Common myeloid progenitor, CD34-positive (primary cell): ENCODE measurements at regions not wholly inside any gene's neighbourhood (a gene's known extent, or its start where the extent isn't known, plus 50 kb on each side); places are given as distances from the start of the nearest gene placed in this dataset.
"Not testable (repeated sequence)": the region's sequence is repeated elsewhere in the genome, so short reads cannot be mapped to it uniquely, and the experiment has no call there.

Experiments used
- CTCF ChIA-PET: fragments of 350-600 bp; sonication (Branson Sonifier 250); formaldehyde crosslinking; loops from one replicate; lab custom pipeline; 2021; ENCODE audit warnings: antibody characterized with exemption; lab: Charles Lee
- POLR2A ChIA-PET: fragments of 350-600 bp; sonication (Branson Sonifier 250); formaldehyde crosslinking; loops from one replicate; lab custom pipeline; 2021; ENCODE audit warnings: antibody characterized with exemption; lab: Charles Lee
- DNase-seq, 3 donors: peaks; one replicate each; pipeline versions ENCODE4 v3.0.0 to v3.0.0-alpha.2; 2013
- H3K27ac ChIP-seq, 2 experiments: 1 replicate in 1 of 2; 2 replicates in 1 of 2; pipeline ENCODE4 v1.7.0; 2013; ENCODE audit warnings: inconsistent platforms in 2 of 2, low read length in 2 of 2, mild to moderate bottlenecking in 2 of 2, low read depth in 1 of 2, moderate library complexity in 1 of 2; ENCODE audit not compliant: severe bottlenecking in 2 of 2, insufficient read depth in 1 of 2, poor library complexity in 1 of 2
- H3K27me3 ChIP-seq, 5 experiments: replicated peaks in 2 of 5; 1 replicate in 3 of 5; 2 replicates in 2 of 5; pipeline versions ENCODE4 v1.6.1 to v1.7.0; 2013; ENCODE audit warnings: low read length in 4 of 5, mild to moderate bottlenecking in 2 of 5, moderate library complexity in 2 of 5, inconsistent platforms in 1 of 5; ENCODE audit not compliant: insufficient read depth in 5 of 5, control insufficient read depth in 4 of 5
- H3K36me3 ChIP-seq, 4 experiments: 1 replicate in 2 of 4; 2 replicates in 2 of 4; pipeline versions ENCODE4 v1.6.1 to v1.7.0; 2013; ENCODE audit warnings: low read length in 3 of 4, control low read depth in 1 of 4, mild to moderate bottlenecking in 1 of 4; ENCODE audit not compliant: control insufficient read depth in 4 of 4, insufficient read depth in 4 of 4
- H3K4me1 ChIP-seq, 4 experiments: 1 replicate in 3 of 4; 2 replicates in 1 of 4; pipeline versions ENCODE4 v1.6.1 to v1.7.1; 2013; ENCODE audit warnings: low read length in 3 of 4, mild to moderate bottlenecking in 3 of 4, control low read depth in 1 of 4, inconsistent platforms in 1 of 4, moderate library complexity in 1 of 4; ENCODE audit not compliant: control insufficient read depth in 4 of 4, insufficient read depth in 4 of 4; ENCODE audit errors: control extremely low read depth in 1 of 4
- H3K4me3 ChIP-seq, 7 experiments: 1 replicate in 4 of 7; 2 replicates in 3 of 7; pipeline versions ENCODE4 v1.5.1 to v1.7.0; 2013; ENCODE audit warnings: mild to moderate bottlenecking in 7 of 7, low read length in 6 of 7, moderate library complexity in 6 of 7, inconsistent platforms in 2 of 7, low read depth in 2 of 7, control low read depth in 1 of 7; ENCODE audit not compliant: insufficient read depth in 4 of 7, control insufficient read depth in 1 of 7; ENCODE audit errors: extremely low read depth in 1 of 7
- H3K9me3 ChIP-seq, 5 experiments: 1 replicate in 4 of 5; 2 replicates in 1 of 5; pipeline versions ENCODE4 v1.6.1 to v1.7.1; 2013; ENCODE audit warnings: low read length in 4 of 5, mild to moderate bottlenecking in 2 of 5, inconsistent platforms in 1 of 5, low read depth in 1 of 5, moderate library complexity in 1 of 5; ENCODE audit not compliant: control insufficient read depth in 4 of 5, insufficient read depth in 2 of 5; ENCODE audit errors: control extremely low read depth in 1 of 5
- WGBS: methylation state at CpG from one replicate; pipeline ENCODE4 v1.1.5; 2013; ENCODE audit not compliant: insufficient coverage; 5-methylcytosine and 5-hydroxymethylcytosine counted together

GRCh38 chrX:46208225-46208854, 336.9 kb downstream of the ZNF674 start:
- no peaks in the 10 kb centered on the region for H3K36me3 ChIP-seq
- ChIA-PET CTCF (no interaction called here), POLR2A (no interaction called here)
- WGBS: no CpG with 5 or more reads among the region's 2 CpGs
- H3K9me3 ChIP-seq: no peaks in the 10 kb centered on the region
- H3K4me1 ChIP-seq: peaks cover 3 to 6% (median 3%) of the 10 kb centered on the region in 4 experiments
- no peaks in the 10 kb centered on the region for H3K27me3 ChIP-seq
- no peak overlapping the region for H3K27ac ChIP-seq
- no peak overlapping the region for H3K4me3 ChIP-seq
- peak in 1 of 3 donors; percentile 33 for DNase-seq

- H3K27ac ChIP-seq: no peak overlapping the region
- ChIA-PET POLR2A (no interaction called here), CTCF (no interaction called here)
- DNase-seq: peak in 1 of 3 donors; percentile 25
- peaks cover 3 to 25% (median 6%) of the 10 kb centered on the region in 4 experiments for H3K4me1 ChIP-seq
- 57% methylated on average over 1 of the region's 1 CpG for WGBS
- no peaks in the 10 kb centered on the region for H3K36me3 ChIP-seq
- no peaks in the 10 kb centered on the region for H3K27me3 ChIP-seq
- no peaks in the 10 kb centered on the region for H3K9me3 ChIP-seq
- H3K4me3 ChIP-seq: no peak overlapping the region
Measured at GRCh38 chrX:46204721-46205422, 340.3 kb downstream of the ZNF674 start.

- Histone ChIP-seq H3K4me1 (peaks cover 0 to 25% (median 5%) of the 10 kb centered on the region in 4 experiments), H3K36me3 (no peaks in the 10 kb centered on the region), H3K27ac (peak overlapping the region in 1 of 2 experiments; percentile 38), H3K9me3 (no peaks in the 10 kb centered on the region), H3K4me3 (no peak overlapping the region), H3K27me3 (no peaks in the 10 kb centered on the region)
- 64% methylated on average over 8 of the region's 10 CpGs for WGBS
- peak in 2 of 3 donors; percentile 61 to 78 for DNase-seq
- POLR2A ChIA-PET: no interaction called here
- CTCF ChIA-PET: interaction anchor here (0.8 kb wide), 1 partner anchor 23 kb away, joined by 3 read pairs; no protein-coding TSS in a partner anchor
Measured at GRCh38 chrX:46202733-46203514, 342.3 kb downstream of the ZNF674 start.

GRCh38 chrX:46200413-46200812, 344.8 kb downstream of the ZNF674 start:
- Histone ChIP-seq H3K4me3 (no peak overlapping the region), H3K27me3 (no peaks in the 10 kb centered on the region), H3K36me3 (no peaks in the 10 kb centered on the region), H3K9me3 (no peaks in the 10 kb centered on the region), H3K27ac (no peak overlapping the region), H3K4me1 (peaks cover 0 to 25% (median 5%) of the 10 kb centered on the region in 4 experiments)
- POLR2A ChIA-PET: no interaction called here
- no peak for DNase-seq
- WGBS: no CpG with 5 or more reads among the region's 1 CpG
- CTCF ChIA-PET: no interaction called here

DNA sequence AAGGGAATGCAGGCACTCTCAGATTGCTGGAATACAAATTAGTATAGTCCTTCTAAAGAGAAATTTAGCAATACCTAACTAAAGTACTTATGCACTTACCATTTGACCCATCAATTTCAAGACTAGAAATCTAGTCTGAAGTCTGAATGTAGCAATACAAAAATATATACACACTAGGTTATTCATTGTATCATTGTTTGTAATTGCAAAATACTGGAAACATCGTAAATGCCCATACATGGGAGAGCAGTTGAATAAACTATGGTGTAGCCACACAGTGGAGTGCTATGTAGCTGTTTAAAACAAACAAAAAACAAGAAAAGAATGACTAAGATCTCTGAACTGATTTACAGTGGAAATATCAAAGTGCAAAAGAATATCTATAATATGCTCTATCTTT, 346.4 kb downstream of the ZNF674 start:
- no peaks in the 10 kb centered on the region for H3K36me3 ChIP-seq
- H3K4me1 ChIP-seq: peaks cover 0 to 25% (median 5%) of the 10 kb centered on the region in 4 experiments
- H3K9me3 ChIP-seq: peaks cover 0 to 3% (median 0%) of the 10 kb centered on the region in 5 experiments
- ChIA-PET CTCF (no interaction called here), POLR2A (no interaction called here)
- no peak overlapping the region for H3K27ac ChIP-seq
- WGBS: no CpG with 5 or more reads among the region's 1 CpG
- DNase-seq: no peak
- H3K27me3 ChIP-seq: no peaks in the 10 kb centered on the region
- H3K4me3 ChIP-seq: no peak overlapping the region

DNA sequence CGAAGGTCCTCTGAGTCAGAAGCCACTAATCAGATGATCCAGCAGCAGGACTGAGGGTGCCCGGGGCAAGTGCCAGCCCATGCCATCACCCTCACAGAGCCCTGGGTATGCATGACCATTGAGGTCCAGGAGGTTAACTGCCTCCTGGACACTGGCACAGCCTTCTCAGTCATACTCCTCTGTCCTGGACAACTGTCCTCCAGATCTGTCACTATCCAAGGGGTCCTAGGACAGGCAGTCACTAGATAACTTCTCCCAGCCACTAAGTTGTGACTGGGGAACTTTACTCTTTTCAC, 358.5 kb downstream of the ZNF674 start:
- H3K36me3 ChIP-seq, H3K27ac ChIP-seq, H3K27me3 ChIP-seq, CTCF ChIA-PET, DNase-seq, H3K4me3 ChIP-seq, H3K4me1 ChIP-seq, H3K9me3 ChIP-seq, POLR2A ChIA-PET: not testable (repeated sequence)
- WGBS: 80% methylated on average over 1 of the region's 2 CpGs
